ENCODE measurements at regions not wholly inside any gene's neighbourhood (a gene's known extent, or its start where the extent isn't known, plus 50 kb on each side); places are given as distances from the start of the nearest gene placed in this dataset.

DNA sequence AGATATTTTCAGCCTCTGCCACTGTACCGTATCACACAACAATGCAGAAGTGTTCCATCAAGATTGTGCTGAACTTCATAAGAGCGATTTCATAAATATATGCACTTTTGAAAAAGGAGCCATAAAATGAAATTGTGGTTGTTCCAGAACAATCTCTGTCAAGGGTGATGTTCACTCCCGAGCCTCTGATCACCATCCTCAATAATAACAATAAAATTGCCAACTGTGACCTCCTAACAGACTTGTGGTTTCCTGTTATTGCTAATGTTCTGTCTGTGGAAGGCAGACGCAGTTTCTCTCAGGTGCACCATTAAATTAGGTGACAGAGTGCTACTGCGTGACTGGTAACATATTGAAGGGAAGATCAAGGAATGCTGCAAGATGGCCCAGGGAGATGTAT lies 383.7 kb downstream of the SOCS6 start:
- Histone ChIP-seq H3K4me1 (ENCODE audit: insufficient read depth, low read length, poor library complexity, severe bottlenecking) (no peaks in the 10 kb centered on the region), H3K27ac (ENCODE audit: low read depth, low read length, poor library complexity, severe bottlenecking) (no peak overlapping the region), H3K27me3 (replicated peaks; ENCODE audit: insufficient read depth, low read depth, low read length, poor library complexity) (no peaks in the 10 kb centered on the region), H3K4me3 (ENCODE audit: low read depth, low read length, poor library complexity, severe bottlenecking) (no peak overlapping the region), H3K9me3 (ENCODE audit: low read depth, low read length, poor library complexity, severe bottlenecking) (no peaks in the 10 kb centered on the region), H3K36me3 (ENCODE audit: insufficient read depth, low read length, poor library complexity, severe bottlenecking) (no peaks in the 10 kb centered on the region)
- no peak for DNase-seq (ENCODE audit: low spot score)
- ChIA-PET CTCF (no interaction called here), POLR2A (ENCODE audit: low non-redundant PET) (no interaction called here)
- intact Hi-C loops (cut with micrococcal nuclease; ENCODE audit: unreplicated experiment): no loop called here
- BruUV-seq (replicated peaks): no TSS peak
- TF ChIP-seq EZH2 (IDR thresholded peaks at IDR 0.05; ENCODE audit: borderline replicate concordance, low read depth, low read length, poor library complexity, severe bottlenecking): no peak
- TF ChIP-seq, protein P1, sequence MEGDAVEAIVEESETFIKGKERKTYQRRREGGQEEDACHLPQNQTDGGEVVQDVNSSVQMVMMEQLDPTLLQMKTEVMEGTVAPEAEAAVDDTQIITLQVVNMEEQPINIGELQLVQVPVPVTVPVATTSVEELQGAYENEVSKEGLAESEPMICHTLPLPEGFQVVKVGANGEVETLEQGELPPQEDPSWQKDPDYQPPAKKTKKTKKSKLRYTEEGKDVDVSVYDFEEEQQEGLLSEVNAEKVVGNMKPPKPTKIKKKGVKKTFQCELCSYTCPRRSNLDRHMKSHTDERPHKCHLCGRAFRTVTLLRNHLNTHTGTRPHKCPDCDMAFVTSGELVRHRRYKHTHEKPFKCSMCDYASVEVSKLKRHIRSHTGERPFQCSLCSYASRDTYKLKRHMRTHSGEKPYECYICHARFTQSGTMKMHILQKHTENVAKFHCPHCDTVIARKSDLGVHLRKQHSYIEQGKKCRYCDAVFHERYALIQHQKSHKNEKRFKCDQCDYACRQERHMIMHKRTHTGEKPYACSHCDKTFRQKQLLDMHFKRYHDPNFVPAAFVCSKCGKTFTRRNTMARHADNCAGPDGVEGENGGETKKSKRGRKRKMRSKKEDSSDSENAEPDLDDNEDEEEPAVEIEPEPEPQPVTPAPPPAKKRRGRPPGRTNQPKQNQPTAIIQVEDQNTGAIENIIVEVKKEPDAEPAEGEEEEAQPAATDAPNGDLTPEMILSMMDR (conservative IDR thresholded peaks at IDR 0.05; ENCODE audit: low read depth, low read length): no peak

DNA sequence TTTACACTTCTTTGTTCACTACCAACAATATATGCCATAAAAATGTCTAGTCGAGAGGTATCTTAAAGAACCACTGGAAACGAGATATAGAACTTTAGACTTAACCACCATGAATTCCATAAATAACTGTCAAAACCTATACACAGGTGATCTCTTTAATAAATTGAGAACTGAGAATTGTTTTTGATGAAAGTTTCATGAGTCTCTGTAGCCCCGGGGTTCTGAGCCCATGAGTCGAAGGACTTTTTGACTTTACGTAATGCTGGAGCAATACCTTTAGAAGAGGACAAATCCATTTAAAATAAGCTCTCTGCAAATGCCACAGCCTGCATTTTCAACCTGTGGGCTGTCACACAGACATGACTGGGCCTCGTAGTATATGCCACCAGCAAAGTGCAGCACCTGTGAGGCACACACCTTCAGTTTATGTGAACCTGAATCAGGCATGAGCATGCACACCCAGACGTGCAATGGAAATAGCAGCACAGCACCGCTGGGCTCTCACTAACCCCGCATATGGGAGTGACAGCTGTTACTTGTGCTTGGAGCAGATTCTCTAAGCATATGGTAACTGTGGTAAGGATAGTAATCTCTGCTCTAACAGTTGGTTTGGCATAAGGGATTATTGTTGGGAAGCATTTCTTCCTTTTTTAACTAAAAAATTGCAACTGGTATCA lies 383.2 kb downstream of the SOCS6 start:
- Histone ChIP-seq H3K9me3 (ENCODE audit: low read depth, low read length, poor library complexity, severe bottlenecking) (no peaks in the 10 kb centered on the region), H3K27me3 (replicated peaks; ENCODE audit: insufficient read depth, low read depth, low read length, poor library complexity) (no peaks in the 10 kb centered on the region), H3K27ac (ENCODE audit: low read depth, low read length, poor library complexity, severe bottlenecking) (no peak overlapping the region), H3K4me1 (ENCODE audit: insufficient read depth, low read length, poor library complexity, severe bottlenecking) (no peaks in the 10 kb centered on the region), H3K4me3 (ENCODE audit: low read depth, low read length, poor library complexity, severe bottlenecking) (no peak overlapping the region), H3K36me3 (ENCODE audit: insufficient read depth, low read length, poor library complexity, severe bottlenecking) (no peaks in the 10 kb centered on the region)
- DNase-seq (ENCODE audit: low spot score): no peak
- ChIA-PET POLR2A (ENCODE audit: low non-redundant PET) (no interaction called here), CTCF (no interaction called here)
- no TSS peak for BruUV-seq (replicated peaks)
- TF ChIP-seq, protein P1 (conservative IDR thresholded peaks at IDR 0.05; ENCODE audit: low read depth, low read length): no peak
- no peak for TF ChIP-seq EZH2 (IDR thresholded peaks at IDR 0.05; ENCODE audit: borderline replicate concordance, low read depth, low read length, poor library complexity, severe bottlenecking)
- intact Hi-C loops (cut with micrococcal nuclease; ENCODE audit: unreplicated experiment): no loop called here

DNA sequence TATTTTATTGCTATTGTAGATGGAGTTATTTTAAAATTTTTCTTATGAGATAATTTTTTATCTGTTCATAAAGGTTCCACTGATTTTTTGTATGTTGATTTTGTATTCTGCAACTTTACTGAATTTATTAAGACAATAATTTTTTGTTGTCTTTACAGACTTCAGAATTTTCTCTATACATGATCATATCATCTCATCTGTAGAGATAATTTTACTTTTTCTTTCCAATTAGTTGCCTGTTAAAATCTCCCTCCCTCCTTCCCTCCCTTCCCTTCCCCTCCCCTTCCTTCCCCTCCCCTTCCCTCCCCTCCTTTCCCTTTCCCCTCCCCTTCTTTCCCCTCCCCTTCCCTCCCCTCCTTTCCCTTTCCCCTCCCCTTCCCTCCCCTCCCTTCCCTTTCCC lies 378.1 kb downstream of the SOCS6 start:
- BruUV-seq (replicated peaks): no TSS peak
- H3K4me1 ChIP-seq (ENCODE audit: insufficient read depth, low read length, poor library complexity, severe bottlenecking): no peaks in the 10 kb centered on the region
- TF ChIP-seq, protein P1 (conservative IDR thresholded peaks at IDR 0.05; ENCODE audit: low read depth, low read length): no peak
- no peak for TF ChIP-seq EZH2 (IDR thresholded peaks at IDR 0.05; ENCODE audit: borderline replicate concordance, low read depth, low read length, poor library complexity, severe bottlenecking)
- CTCF ChIA-PET: no interaction called here
- no peak for DNase-seq (ENCODE audit: low spot score)
- no peak overlapping the region for H3K4me3 ChIP-seq (ENCODE audit: low read depth, low read length, poor library complexity, severe bottlenecking)
- H3K27me3 ChIP-seq (replicated peaks; ENCODE audit: insufficient read depth, low read depth, low read length, poor library complexity): no peaks in the 10 kb centered on the region
- H3K36me3 ChIP-seq (ENCODE audit: insufficient read depth, low read length, poor library complexity, severe bottlenecking): no peaks in the 10 kb centered on the region
- intact Hi-C loops (cut with micrococcal nuclease; ENCODE audit: unreplicated experiment): no loop called here
- H3K27ac ChIP-seq (ENCODE audit: low read depth, low read length, poor library complexity, severe bottlenecking): no peak overlapping the region
- POLR2A ChIA-PET (ENCODE audit: low non-redundant PET): no interaction called here
- H3K9me3 ChIP-seq (ENCODE audit: low read depth, low read length, poor library complexity, severe bottlenecking): no peaks in the 10 kb centered on the region

Data from A673 (cell line).